Mucosa of descending colon (tissue), 3 donors: ENCODE measurements at regions not wholly inside any gene's neighbourhood (a gene's known extent, or its start where the extent isn't known, plus 50 kb on each side); places are given as distances from the start of the nearest gene placed in this dataset.

Experiments
- ATAC-seq: fragments of 200-7000 bp; cut with Tn5 transposase; one replicate; pipeline ENCODE4 v1.9.1; 2020; ENCODE audit warnings: mild to moderate bottlenecking, moderate library complexity
- DNase-seq, 3 donors: peaks; one replicate each; pipeline ENCODE4 v3.0.0-alpha.2; 2020
- H3K36me3 ChIP-seq: fragments of 200-600 bp; one replicate; pipeline ENCODE4 v1.8.0; 2021; ENCODE audit warnings: low read depth, mild to moderate bottlenecking
- H3K4me1 ChIP-seq: fragments of 200-600 bp; one replicate; pipeline ENCODE4 v1.8.0; 2021; ENCODE audit warnings: low read depth, mild to moderate bottlenecking
- H3K4me3 ChIP-seq: fragments of 200-600 bp; one replicate; pipeline ENCODE4 v1.8.0; 2021; ENCODE audit warnings: mild to moderate bottlenecking
- H3K9me3 ChIP-seq: fragments of 200-600 bp; one replicate; pipeline ENCODE4 v1.8.0; 2021; ENCODE audit warnings: mild to moderate bottlenecking
- intact Hi-C, 2 donors: fragments of 100-400 bp; cut with DNase I in 1 of 2; cut with micrococcal nuclease in 1 of 2; formaldehyde crosslinking; loops; one replicate each; pipeline versions ENCODE4 v1.11.0 to v1.11.1; 2022; cut with DNase I, micrococcal nuclease
- TF ChIP-seq, protein P1 (sequence below): fragments of 200-600 bp; IDR thresholded peaks from one replicate; pipeline ENCODE4 v1.8.0; 2022; ENCODE audit warnings: antibody characterized with exemption, mild to moderate bottlenecking
- donor health status: DM: no; HTN: no; CAD: no; lungs with moderate emphysema.
- donor health status: DM: no; HTN: no; CAD: no.
- donor health status: DM: no; HTN: yes; CAD: no.

DNA sequence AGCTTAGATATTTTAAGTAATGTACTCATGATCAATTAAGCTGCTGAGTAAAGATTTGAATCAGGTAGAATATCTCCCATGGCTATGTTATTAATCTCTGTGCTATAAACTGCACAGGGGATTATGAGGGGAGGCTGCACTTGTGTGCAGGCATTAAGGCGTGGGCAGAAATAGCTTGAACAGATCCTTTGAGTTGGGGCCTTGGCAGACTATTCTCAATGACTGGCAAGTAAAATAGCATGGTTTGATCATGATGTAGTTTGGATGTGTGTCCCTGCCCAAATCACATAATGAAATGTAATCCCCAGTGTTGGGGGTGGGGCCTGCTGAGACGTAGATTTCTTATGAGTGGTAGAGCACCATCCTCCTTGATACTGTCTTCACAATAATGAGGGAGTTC, 220.3 kb downstream of the PLPP3 start:
- Histone ChIP-seq H3K4me1 (no peaks in the 10 kb centered on the region), H3K36me3 (no peaks in the 10 kb centered on the region), H3K4me3 (no peak overlapping the region), H3K9me3 (no peaks in the 10 kb centered on the region)
- ATAC-seq, result no peak
- DNase-seq, result no peak
- intact Hi-C loops, result no loop called here
- TF ChIP-seq, protein P1, sequence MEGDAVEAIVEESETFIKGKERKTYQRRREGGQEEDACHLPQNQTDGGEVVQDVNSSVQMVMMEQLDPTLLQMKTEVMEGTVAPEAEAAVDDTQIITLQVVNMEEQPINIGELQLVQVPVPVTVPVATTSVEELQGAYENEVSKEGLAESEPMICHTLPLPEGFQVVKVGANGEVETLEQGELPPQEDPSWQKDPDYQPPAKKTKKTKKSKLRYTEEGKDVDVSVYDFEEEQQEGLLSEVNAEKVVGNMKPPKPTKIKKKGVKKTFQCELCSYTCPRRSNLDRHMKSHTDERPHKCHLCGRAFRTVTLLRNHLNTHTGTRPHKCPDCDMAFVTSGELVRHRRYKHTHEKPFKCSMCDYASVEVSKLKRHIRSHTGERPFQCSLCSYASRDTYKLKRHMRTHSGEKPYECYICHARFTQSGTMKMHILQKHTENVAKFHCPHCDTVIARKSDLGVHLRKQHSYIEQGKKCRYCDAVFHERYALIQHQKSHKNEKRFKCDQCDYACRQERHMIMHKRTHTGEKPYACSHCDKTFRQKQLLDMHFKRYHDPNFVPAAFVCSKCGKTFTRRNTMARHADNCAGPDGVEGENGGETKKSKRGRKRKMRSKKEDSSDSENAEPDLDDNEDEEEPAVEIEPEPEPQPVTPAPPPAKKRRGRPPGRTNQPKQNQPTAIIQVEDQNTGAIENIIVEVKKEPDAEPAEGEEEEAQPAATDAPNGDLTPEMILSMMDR, result no peak

DNA sequence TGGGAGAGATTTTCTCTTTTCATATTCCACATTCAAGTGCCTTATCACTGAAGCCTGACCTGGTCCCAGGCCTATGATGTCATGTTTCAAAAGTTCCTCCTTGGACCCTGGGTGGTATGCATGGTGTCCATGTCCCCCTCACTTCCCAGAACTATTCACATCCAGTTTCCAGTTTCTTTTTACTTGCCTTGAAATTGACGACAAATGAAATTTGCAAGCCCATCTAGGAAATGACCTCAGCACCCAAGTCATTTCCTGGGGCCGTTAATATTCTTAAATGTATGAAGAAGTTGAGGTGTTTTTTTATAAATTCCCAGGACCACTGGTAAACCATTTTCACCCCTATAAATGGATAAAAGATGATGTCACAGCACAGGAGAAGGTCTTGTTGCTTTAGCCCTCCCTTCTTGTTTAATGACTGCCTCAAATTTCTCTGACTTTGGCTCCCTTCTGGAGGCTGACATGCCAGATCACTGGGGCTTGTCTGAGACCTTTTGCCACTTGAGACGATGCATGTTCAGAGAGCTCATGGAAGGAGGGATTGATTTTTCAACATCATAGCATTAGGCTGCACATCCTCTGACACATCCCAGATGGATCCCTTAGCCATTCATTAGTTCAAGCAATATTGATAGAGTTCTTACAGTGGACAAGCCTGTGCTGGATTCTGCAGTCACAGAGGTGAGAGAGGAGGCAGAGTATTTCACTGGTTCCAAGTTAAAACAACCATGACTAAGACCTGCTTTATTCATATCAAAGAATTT, 221.3 kb downstream of the PLPP3 start:
- Histone ChIP-seq H3K9me3 (no peaks in the 10 kb centered on the region), H3K36me3 (no peaks in the 10 kb centered on the region), H3K4me3 (no peak overlapping the region), H3K4me1 (no peaks in the 10 kb centered on the region)
- TF ChIP-seq, protein P1, result no peak
- ATAC-seq (no peak), DNase-seq (no peak)
- intact Hi-C loops, result no loop called here

DNA sequence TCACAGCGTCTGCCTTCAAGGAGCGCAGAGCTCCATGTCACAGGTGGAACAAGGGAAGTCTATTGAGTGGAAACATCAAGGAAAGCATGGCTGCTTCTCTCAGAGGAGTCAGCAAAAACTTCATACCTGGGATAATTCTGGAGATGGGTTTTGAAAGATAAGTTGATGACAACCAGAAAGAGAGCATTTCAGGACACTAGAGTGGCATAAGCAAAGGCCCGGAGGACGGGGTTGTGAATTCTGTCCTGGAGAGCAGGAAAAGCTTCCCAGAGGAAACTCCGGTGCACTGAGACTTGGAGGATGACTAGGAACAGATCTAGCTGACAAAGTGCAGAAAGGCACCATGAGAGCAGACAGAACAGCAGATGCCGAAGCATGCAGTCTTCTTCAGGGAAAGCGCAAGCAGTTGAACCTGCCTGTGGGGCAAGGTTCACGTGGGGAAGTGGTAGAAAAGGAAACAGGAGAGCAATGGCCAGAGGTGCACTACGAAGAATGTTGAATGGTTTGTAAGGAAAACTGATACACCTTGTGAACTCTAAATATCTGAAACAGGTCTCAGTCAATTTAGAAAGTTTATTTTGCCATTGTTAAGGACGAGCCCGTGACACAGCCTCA, 222.9 kb downstream of the PLPP3 start:
- DNase-seq, result no peak
- H3K9me3 ChIP-seq, result no peaks in the 10 kb centered on the region

DNA sequence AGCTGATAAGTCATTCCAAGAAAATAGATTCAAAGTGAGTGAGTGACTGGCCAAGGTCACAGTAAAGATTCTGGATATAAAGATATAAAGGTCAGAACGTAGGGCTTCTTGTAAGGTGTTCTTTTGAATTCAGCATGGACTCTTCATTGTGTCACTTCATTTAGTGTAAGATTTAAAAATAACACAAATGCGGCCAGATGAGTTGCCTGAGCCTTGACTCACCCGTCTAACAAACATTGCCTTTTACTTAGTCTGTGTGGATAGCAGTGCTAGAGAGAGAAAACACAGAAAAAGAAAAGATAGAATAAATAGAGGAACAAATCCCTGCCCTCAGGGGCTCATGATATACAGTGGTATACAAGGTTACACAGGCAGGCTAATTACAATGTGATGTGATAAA, 223.4 kb downstream of the PLPP3 start:
- Histone ChIP-seq H3K9me3 (no peaks in the 10 kb centered on the region), H3K4me3 (no peak overlapping the region), H3K36me3 (no peaks in the 10 kb centered on the region), H3K4me1 (no peaks in the 10 kb centered on the region)
- intact Hi-C loops, result no loop called here
- no peak for DNase-seq
- TF ChIP-seq, protein P1, result no peak
- ATAC-seq, result no peak

More for the DNA sequence above, 222.9 kb downstream of the PLPP3 start:
- intact Hi-C loops, result no loop called here
- no peak overlapping the region for H3K4me3 ChIP-seq
- H3K36me3 ChIP-seq, result no peaks in the 10 kb centered on the region
- TF ChIP-seq, protein P1, result no peak
- no peaks in the 10 kb centered on the region for H3K4me1 ChIP-seq
- ATAC-seq, result no peak

DNA sequence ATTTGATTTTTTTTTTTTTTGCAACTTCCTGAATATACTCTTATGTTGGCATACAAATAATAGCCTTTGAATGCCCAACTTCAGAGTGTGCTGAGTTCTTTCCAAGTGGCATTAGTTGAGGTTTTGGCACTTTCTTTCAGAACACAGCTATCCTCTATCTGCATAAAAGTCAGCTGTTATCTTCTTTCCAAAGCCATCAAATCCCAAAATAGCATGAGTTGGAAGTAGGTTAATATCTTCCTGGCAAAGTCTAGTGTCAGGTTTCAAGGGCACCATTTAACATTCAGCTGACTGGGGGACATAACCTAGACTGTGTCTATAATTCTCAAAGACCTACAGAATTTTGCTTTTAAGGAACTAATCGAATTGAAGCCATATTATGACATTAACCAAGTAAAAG, 223.9 kb downstream of the PLPP3 start:
- TF ChIP-seq, protein P1, result no peak
- no peak for DNase-seq
- no peak overlapping the region for H3K4me3 ChIP-seq
- H3K36me3 ChIP-seq, result no peaks in the 10 kb centered on the region
- no peak for ATAC-seq
- intact Hi-C loops, result no loop called here
- no peaks in the 10 kb centered on the region for H3K4me1 ChIP-seq
- no peaks in the 10 kb centered on the region for H3K9me3 ChIP-seq
